ENCODE measurements at regions not wholly inside any gene's neighbourhood (a gene's known extent, or its start where the extent isn't known, plus 50 kb on each side); places are given as distances from the start of the nearest gene placed in this dataset.

GRCh38 chr1:5490635-5491034, 501.6 kb downstream of the NPHP4 start:
- Histone ChIP-seq H3K9ac (ENCODE audit: insufficient read depth, low read length) (no peak overlapping the region), H3K36me3 (ENCODE audit: control insufficient read depth, insufficient read depth, low read length) (no peaks in the 10 kb centered on the region), H3K4me1 (ENCODE audit: control insufficient read depth, extremely low read depth, insufficient read depth, low read length) (no peaks in the 10 kb centered on the region), H3K27ac (ENCODE audit: insufficient read depth, low read length) (no peak overlapping the region), H4K20me1 (ENCODE audit: control insufficient read depth, extremely low read depth, insufficient read depth, low read length) (no peaks in the 10 kb centered on the region), H3K9me3 (ENCODE audit: control insufficient read depth, insufficient read depth, low read depth, low read length) (no peaks in the 10 kb centered on the region), H3K4me3 (replicated peaks in 1 of 4; ENCODE audit: control extremely low read depth in 1 of 4, insufficient read depth in 1 of 4, low read depth in 3 of 4, low read length in 4 of 4) (no peak overlapping the region), H2AFZ (ENCODE audit: low read length) (no peak overlapping the region), H3K79me2 (ENCODE audit: control insufficient read depth, insufficient read depth, low read length) (no peaks in the 10 kb centered on the region), H3K4me2 (ENCODE audit: extremely low read depth, insufficient read depth, low read length) (no peak overlapping the region), H3K27me3 (ENCODE audit: control insufficient read depth, insufficient read depth, low read length) (no peaks in the 10 kb centered on the region)
- no peak for DNase-seq (ENCODE audit: low read depth in 2 of 2)
- no peak for TF ChIP-seq EZH2 (IDR thresholded peaks at IDR 0.05; ENCODE audit: low read length, missing control alignments)
- TF ChIP-seq, protein P1, sequence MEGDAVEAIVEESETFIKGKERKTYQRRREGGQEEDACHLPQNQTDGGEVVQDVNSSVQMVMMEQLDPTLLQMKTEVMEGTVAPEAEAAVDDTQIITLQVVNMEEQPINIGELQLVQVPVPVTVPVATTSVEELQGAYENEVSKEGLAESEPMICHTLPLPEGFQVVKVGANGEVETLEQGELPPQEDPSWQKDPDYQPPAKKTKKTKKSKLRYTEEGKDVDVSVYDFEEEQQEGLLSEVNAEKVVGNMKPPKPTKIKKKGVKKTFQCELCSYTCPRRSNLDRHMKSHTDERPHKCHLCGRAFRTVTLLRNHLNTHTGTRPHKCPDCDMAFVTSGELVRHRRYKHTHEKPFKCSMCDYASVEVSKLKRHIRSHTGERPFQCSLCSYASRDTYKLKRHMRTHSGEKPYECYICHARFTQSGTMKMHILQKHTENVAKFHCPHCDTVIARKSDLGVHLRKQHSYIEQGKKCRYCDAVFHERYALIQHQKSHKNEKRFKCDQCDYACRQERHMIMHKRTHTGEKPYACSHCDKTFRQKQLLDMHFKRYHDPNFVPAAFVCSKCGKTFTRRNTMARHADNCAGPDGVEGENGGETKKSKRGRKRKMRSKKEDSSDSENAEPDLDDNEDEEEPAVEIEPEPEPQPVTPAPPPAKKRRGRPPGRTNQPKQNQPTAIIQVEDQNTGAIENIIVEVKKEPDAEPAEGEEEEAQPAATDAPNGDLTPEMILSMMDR (conservative IDR thresholded peaks at IDR 0.05 in 1 of 2, IDR thresholded peaks at IDR 0.05 in 1 of 2; ENCODE audit: low read depth in 1 of 2, low read length in 2 of 2), result no peak

DNA sequence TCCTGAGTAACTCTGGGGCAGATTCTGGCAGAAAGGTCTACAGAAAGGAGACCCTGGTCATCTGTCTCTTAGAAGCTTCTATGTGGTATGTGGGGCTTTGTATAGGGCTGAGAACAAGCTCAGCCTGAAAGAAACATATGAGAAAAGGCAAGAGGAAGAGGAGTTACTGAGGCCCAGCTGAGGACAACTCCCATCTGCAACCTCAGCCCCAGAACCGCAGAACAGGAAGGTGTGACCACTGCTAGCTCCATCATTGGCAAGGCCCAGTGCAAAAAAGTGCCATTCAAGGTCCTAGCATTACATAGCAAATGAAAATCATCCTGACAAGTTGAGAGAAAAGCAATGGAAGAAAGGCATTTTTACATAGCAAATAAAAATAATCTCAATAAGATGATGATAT, 503.8 kb downstream of the NPHP4 start:
- no peaks in the 10 kb centered on the region for H3K27me3 ChIP-seq (ENCODE audit: control insufficient read depth, insufficient read depth, low read length)
- no peaks in the 10 kb centered on the region for H3K9me3 ChIP-seq (ENCODE audit: control insufficient read depth, insufficient read depth, low read depth, low read length)
- TF ChIP-seq, protein P1 (conservative IDR thresholded peaks at IDR 0.05 in 1 of 2, IDR thresholded peaks at IDR 0.05 in 1 of 2; ENCODE audit: low read depth in 1 of 2, low read length in 2 of 2), result no peak
- TF ChIP-seq EZH2 (IDR thresholded peaks at IDR 0.05; ENCODE audit: low read length, missing control alignments), result no peak
- no peak overlapping the region for H3K4me2 ChIP-seq (ENCODE audit: extremely low read depth, insufficient read depth, low read length)
- H3K79me2 ChIP-seq (ENCODE audit: control insufficient read depth, insufficient read depth, low read length), result no peaks in the 10 kb centered on the region
- no peaks in the 10 kb centered on the region for H3K4me1 ChIP-seq (ENCODE audit: control insufficient read depth, extremely low read depth, insufficient read depth, low read length)
- H2AFZ ChIP-seq (ENCODE audit: low read length), result no peak overlapping the region
- H3K4me3 ChIP-seq (replicated peaks in 1 of 4; ENCODE audit: control extremely low read depth in 1 of 4, insufficient read depth in 1 of 4, low read depth in 3 of 4, low read length in 4 of 4), result no peak overlapping the region
- H4K20me1 ChIP-seq (ENCODE audit: control insufficient read depth, extremely low read depth, insufficient read depth, low read length), result no peaks in the 10 kb centered on the region
- H3K36me3 ChIP-seq (ENCODE audit: control insufficient read depth, insufficient read depth, low read length), result no peaks in the 10 kb centered on the region
- DNase-seq (ENCODE audit: low read depth in 2 of 2), result no peak
- H3K27ac ChIP-seq (ENCODE audit: insufficient read depth, low read length), result no peak overlapping the region
- no peak overlapping the region for H3K9ac ChIP-seq (ENCODE audit: insufficient read depth, low read length)

GRCh38 chr1:5485968-5486696, 506.1 kb downstream of the NPHP4 start:
- no peak overlapping the region for H3K4me3 ChIP-seq (replicated peaks in 1 of 4; ENCODE audit: control extremely low read depth in 1 of 4, insufficient read depth in 1 of 4, low read depth in 3 of 4, low read length in 4 of 4)
- no peak overlapping the region for H3K27ac ChIP-seq (ENCODE audit: insufficient read depth, low read length)
- no peak for TF ChIP-seq EZH2 (IDR thresholded peaks at IDR 0.05; ENCODE audit: low read length, missing control alignments)
- TF ChIP-seq, protein P1 (conservative IDR thresholded peaks at IDR 0.05 in 1 of 2, IDR thresholded peaks at IDR 0.05 in 1 of 2; ENCODE audit: low read depth in 1 of 2, low read length in 2 of 2), result no peak
- H3K4me2 ChIP-seq (ENCODE audit: extremely low read depth, insufficient read depth, low read length), result no peak overlapping the region
- H3K9ac ChIP-seq (ENCODE audit: insufficient read depth, low read length), result no peak overlapping the region
- H3K36me3 ChIP-seq (ENCODE audit: control insufficient read depth, insufficient read depth, low read length), result no peaks in the 10 kb centered on the region
- H3K4me1 ChIP-seq (ENCODE audit: control insufficient read depth, extremely low read depth, insufficient read depth, low read length), result no peaks in the 10 kb centered on the region
- H3K9me3 ChIP-seq (ENCODE audit: control insufficient read depth, insufficient read depth, low read depth, low read length), result no peaks in the 10 kb centered on the region
- no peaks in the 10 kb centered on the region for H3K79me2 ChIP-seq (ENCODE audit: control insufficient read depth, insufficient read depth, low read length)
- no peaks in the 10 kb centered on the region for H4K20me1 ChIP-seq (ENCODE audit: control insufficient read depth, extremely low read depth, insufficient read depth, low read length)
- no peaks in the 10 kb centered on the region for H3K27me3 ChIP-seq (ENCODE audit: control insufficient read depth, insufficient read depth, low read length)
- DNase-seq (ENCODE audit: low read depth in 2 of 2), result no peak
- no peak overlapping the region for H2AFZ ChIP-seq (ENCODE audit: low read length)

Data from fibroblast of lung (primary cell).